HG03342 (cell line): ENCODE measurements at regions not wholly inside any gene's neighbourhood (a gene's known extent, or its start where the extent isn't known, plus 50 kb on each side); places are given as distances from the start of the nearest gene placed in this dataset.
"Not testable (repeated sequence)": the region's sequence is repeated elsewhere in the genome, so short reads cannot be mapped to it uniquely, and the experiment has no call there.

Experiments
- ATAC-seq: cut with Tn5 transposase; IDR thresholded peaks from one replicate; pipeline ENCODE4 v1.9.1; 2021; ENCODE audit warnings: mild to moderate bottlenecking, moderate library complexity; ENCODE audit not compliant: unreplicated experiment

- ATAC-seq, result no peak
These were observed 569.4 kb downstream of the MEI4 start for GRCh38 chr6:78222226-78222625.

GRCh38 chr6:78231002-78231401, 578.2 kb downstream of the MEI4 start:
- ATAC-seq, result no peak

- no peak for ATAC-seq
These were observed 590.7 kb downstream of the MEI4 start for GRCh38 chr6:78243519-78243918.

- ATAC-seq, result peak; percentile 38
These were observed 599.1 kb downstream of the MEI4 start for GRCh38 chr6:78251931-78252330.

GRCh38 chr6:78253618-78254017, 600.8 kb downstream of the MEI4 start:
- ATAC-seq, result peak; percentile 72

GRCh38 chr6:78259935-78260334, 607.1 kb downstream of the MEI4 start:
- ATAC-seq, result no peak

- not testable (repeated sequence) for ATAC-seq
These were observed 606.9 kb upstream of the IRAK1BP1 start for GRCh38 chr6:78260427-78260826.

- ATAC-seq, result no peak
These were observed 598.5 kb upstream of the IRAK1BP1 start for GRCh38 chr6:78268591-78269452.

- ATAC-seq, result no peak
These were observed 566.5 kb upstream of the IRAK1BP1 start for GRCh38 chr6:78300885-78301284.

GRCh38 chr6:78302411-78302810, 564.9 kb upstream of the IRAK1BP1 start:
- no peak for ATAC-seq

- ATAC-seq, result no peak
These were observed 559.3 kb upstream of the IRAK1BP1 start for GRCh38 chr6:78308025-78308424.

- no peak for ATAC-seq
These were observed 545.1 kb upstream of the IRAK1BP1 start for GRCh38 chr6:78322068-78322845.

- no peak for ATAC-seq
These were observed 543.1 kb upstream of the IRAK1BP1 start for GRCh38 chr6:78324213-78324612.

GRCh38 chr6:78340755-78341154, 526.6 kb upstream of the IRAK1BP1 start:
- no peak for ATAC-seq

GRCh38 chr6:78345882-78346281, 521.5 kb upstream of the IRAK1BP1 start:
- no peak for ATAC-seq

GRCh38 chr6:78347191-78347916, 520.0 kb upstream of the IRAK1BP1 start:
- no peak for ATAC-seq

GRCh38 chr6:78353040-78353439, 514.3 kb upstream of the IRAK1BP1 start:
- no peak for ATAC-seq

GRCh38 chr6:78363688-78364087, 503.7 kb upstream of the IRAK1BP1 start:
- ATAC-seq, result no peak

GRCh38 chr6:78365473-78365872, 501.9 kb upstream of the IRAK1BP1 start:
- no peak for ATAC-seq

- ATAC-seq, result no peak
These were observed 490.3 kb upstream of the IRAK1BP1 start for GRCh38 chr6:78377056-78377455.

- no peak for ATAC-seq
These were observed 487.4 kb upstream of the IRAK1BP1 start for GRCh38 chr6:78379982-78380381.
